Stomach (tissue), 4 donors: ENCODE measurements at regions not wholly inside any gene's neighbourhood (a gene's known extent, or its start where the extent isn't known, plus 50 kb on each side); places are given as distances from the start of the nearest gene placed in this dataset.

ENCODE experiments used
- EP300 ChIP-seq: sonication (generic); formaldehyde crosslinking; IDR thresholded peaks from one replicate; pipeline ENCODE4 v1.6.1; 2017; ENCODE audit warnings: antibody characterized with exemption
- POLR2A ChIP-seq, 4 donors: fragments of 450-650 bp; IDR thresholded peaks; one replicate each; pipeline ENCODE4 v1.6.1; 2016; ENCODE audit warnings: antibody characterized with exemption in 4 of 4, control low read depth in 2 of 4, mild to moderate bottlenecking in 1 of 4, moderate library complexity in 1 of 4
- POLR2AphosphoS5 ChIP-seq, 3 donors: sonication (generic); formaldehyde crosslinking; IDR thresholded peaks; one replicate each; pipeline ENCODE4 v1.6.1; 2016; ENCODE audit warnings: antibody characterized with exemption in 3 of 3
- TF ChIP-seq, protein P1 (sequence below), 7 experiments: fragments of 450-650 bp in 4 of 7; fragments of 200-600 bp in 3 of 7; sonication (generic) in 3 of 7; IDR thresholded peaks; one replicate each; pipeline ENCODE4 v1.5.1; 2016 to 2019; ENCODE audit warnings: antibody characterized with exemption in 7 of 7, control low read depth in 2 of 7, mild to moderate bottlenecking in 1 of 7

GRCh38 chr4:108315694-108316093 is 147.0 kb upstream of the LEF1 start:
- TF ChIP-seq, protein P1, sequence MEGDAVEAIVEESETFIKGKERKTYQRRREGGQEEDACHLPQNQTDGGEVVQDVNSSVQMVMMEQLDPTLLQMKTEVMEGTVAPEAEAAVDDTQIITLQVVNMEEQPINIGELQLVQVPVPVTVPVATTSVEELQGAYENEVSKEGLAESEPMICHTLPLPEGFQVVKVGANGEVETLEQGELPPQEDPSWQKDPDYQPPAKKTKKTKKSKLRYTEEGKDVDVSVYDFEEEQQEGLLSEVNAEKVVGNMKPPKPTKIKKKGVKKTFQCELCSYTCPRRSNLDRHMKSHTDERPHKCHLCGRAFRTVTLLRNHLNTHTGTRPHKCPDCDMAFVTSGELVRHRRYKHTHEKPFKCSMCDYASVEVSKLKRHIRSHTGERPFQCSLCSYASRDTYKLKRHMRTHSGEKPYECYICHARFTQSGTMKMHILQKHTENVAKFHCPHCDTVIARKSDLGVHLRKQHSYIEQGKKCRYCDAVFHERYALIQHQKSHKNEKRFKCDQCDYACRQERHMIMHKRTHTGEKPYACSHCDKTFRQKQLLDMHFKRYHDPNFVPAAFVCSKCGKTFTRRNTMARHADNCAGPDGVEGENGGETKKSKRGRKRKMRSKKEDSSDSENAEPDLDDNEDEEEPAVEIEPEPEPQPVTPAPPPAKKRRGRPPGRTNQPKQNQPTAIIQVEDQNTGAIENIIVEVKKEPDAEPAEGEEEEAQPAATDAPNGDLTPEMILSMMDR (IDR thresholded peaks at IDR 0.05), result no peak
- TF ChIP-seq POLR2A (IDR thresholded peaks at IDR 0.05) (no peak), EP300 (no peak), POLR2AphosphoS5 (IDR thresholded peaks at IDR 0.05) (no peak)
